Mucosa of descending colon (tissue), 3 donors: ENCODE measurements at regions not wholly inside any gene's neighbourhood (a gene's known extent, or its start where the extent isn't known, plus 50 kb on each side); places are given as distances from the start of the nearest gene placed in this dataset.
A peak's percentile ranks its signal among the peaks of the same experiment; 100 is the strongest.

ENCODE experiments used
- ATAC-seq: fragments of 200-7000 bp; cut with Tn5 transposase; one replicate; pipeline ENCODE4 v1.9.1; 2020; ENCODE audit warnings: mild to moderate bottlenecking, moderate library complexity
- DNase-seq, 3 donors: peaks; one replicate each; pipeline ENCODE4 v3.0.0-alpha.2; 2020
- H3K36me3 ChIP-seq: fragments of 200-600 bp; one replicate; pipeline ENCODE4 v1.8.0; 2021; ENCODE audit warnings: low read depth, mild to moderate bottlenecking
- H3K4me1 ChIP-seq: fragments of 200-600 bp; one replicate; pipeline ENCODE4 v1.8.0; 2021; ENCODE audit warnings: low read depth, mild to moderate bottlenecking
- H3K4me3 ChIP-seq: fragments of 200-600 bp; one replicate; pipeline ENCODE4 v1.8.0; 2021; ENCODE audit warnings: mild to moderate bottlenecking
- H3K9me3 ChIP-seq: fragments of 200-600 bp; one replicate; pipeline ENCODE4 v1.8.0; 2021; ENCODE audit warnings: mild to moderate bottlenecking
- intact Hi-C, 2 donors: fragments of 100-400 bp; cut with DNase I in 1 of 2; cut with micrococcal nuclease in 1 of 2; formaldehyde crosslinking; loops; one replicate each; pipeline versions ENCODE4 v1.11.0 to v1.11.1; 2022; cut with DNase I, micrococcal nuclease
- TF ChIP-seq, protein P1 (sequence below): fragments of 200-600 bp; IDR thresholded peaks from one replicate; pipeline ENCODE4 v1.8.0; 2022; ENCODE audit warnings: antibody characterized with exemption, mild to moderate bottlenecking
- donor health status: DM: no; HTN: no; CAD: no; lungs with moderate emphysema.
- donor health status: DM: no; HTN: no; CAD: no.
- donor health status: DM: no; HTN: yes; CAD: no.

DNA sequence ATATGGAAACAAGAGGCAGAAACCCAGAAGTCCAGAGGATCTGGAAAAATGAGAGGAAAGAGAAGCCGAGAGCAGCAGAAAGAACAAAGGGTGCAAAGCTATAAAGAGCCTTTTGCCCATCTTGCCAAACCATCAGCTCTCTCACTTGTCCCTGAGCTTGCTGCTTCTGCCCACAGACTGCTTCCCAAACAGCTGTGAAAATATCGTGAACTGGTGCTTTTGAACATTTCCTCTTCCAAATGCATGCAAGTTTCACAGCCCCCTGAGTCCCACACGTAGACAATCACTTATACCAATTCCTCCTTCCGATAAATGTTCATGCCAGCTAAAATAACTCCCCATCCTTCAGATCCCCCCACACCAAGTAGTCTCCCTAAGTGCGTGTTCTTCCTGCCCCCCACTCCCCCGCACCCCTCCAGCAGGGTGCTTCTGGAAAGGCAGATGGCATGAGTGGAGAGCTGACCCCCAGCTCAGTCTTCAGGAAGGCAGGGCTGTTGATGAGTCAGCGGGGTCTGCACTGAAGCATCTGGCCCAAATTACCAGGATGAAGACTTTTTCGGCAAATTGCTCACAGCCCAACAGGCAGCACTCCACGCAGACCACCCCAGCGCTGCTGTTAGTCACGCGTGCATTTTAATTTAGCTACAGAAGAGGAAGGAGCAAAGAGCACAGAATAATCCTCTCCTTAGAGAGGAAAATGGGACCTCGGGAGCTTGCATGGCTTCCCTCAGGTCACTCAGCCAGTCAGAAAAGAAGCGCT lies 76.1 kb upstream of the KCNMA1 start:
- TF ChIP-seq, protein P1, sequence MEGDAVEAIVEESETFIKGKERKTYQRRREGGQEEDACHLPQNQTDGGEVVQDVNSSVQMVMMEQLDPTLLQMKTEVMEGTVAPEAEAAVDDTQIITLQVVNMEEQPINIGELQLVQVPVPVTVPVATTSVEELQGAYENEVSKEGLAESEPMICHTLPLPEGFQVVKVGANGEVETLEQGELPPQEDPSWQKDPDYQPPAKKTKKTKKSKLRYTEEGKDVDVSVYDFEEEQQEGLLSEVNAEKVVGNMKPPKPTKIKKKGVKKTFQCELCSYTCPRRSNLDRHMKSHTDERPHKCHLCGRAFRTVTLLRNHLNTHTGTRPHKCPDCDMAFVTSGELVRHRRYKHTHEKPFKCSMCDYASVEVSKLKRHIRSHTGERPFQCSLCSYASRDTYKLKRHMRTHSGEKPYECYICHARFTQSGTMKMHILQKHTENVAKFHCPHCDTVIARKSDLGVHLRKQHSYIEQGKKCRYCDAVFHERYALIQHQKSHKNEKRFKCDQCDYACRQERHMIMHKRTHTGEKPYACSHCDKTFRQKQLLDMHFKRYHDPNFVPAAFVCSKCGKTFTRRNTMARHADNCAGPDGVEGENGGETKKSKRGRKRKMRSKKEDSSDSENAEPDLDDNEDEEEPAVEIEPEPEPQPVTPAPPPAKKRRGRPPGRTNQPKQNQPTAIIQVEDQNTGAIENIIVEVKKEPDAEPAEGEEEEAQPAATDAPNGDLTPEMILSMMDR = no peak
- Histone ChIP-seq H3K9me3 (no peaks in the 10 kb centered on the region), H3K36me3 (no peaks in the 10 kb centered on the region), H3K4me1 (no peaks in the 10 kb centered on the region), H3K4me3 (no peak overlapping the region)
- no peak for ATAC-seq
- intact Hi-C loops = loop anchor here in 1 of 2 donors (10.0 kb wide), 1 partner anchor 539 kb away; no protein-coding TSS in a partner anchor
- no peak for DNase-seq

DNA sequence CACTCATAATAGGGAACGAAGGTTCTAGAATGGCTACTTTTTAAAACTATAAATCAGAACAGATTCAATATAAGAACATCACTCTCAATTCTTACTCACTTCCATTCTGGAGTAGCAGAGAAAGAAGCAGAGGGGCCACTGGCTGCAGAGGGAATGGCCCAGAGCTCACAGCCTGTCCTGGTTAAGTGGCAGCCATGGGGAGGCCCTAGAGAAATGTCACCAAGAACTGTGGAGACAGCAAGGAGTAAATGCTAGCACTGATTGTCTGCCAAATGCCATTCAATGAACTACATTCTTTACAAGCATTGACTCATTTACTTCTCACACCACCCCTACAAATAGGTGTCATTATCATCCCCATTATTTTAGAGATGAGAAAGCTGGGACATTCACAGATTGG lies 74.6 kb upstream of the KCNMA1 start:
- TF ChIP-seq, protein P1 = no peak
- Histone ChIP-seq H3K9me3 (no peaks in the 10 kb centered on the region), H3K36me3 (no peaks in the 10 kb centered on the region), H3K4me3 (no peak overlapping the region), H3K4me1 (no peaks in the 10 kb centered on the region)
- intact Hi-C loops = loop anchor here in 1 of 2 donors (10.0 kb wide), 1 partner anchor 537 kb away; no protein-coding TSS in a partner anchor
- ATAC-seq (no peak), DNase-seq (no peak)

DNA sequence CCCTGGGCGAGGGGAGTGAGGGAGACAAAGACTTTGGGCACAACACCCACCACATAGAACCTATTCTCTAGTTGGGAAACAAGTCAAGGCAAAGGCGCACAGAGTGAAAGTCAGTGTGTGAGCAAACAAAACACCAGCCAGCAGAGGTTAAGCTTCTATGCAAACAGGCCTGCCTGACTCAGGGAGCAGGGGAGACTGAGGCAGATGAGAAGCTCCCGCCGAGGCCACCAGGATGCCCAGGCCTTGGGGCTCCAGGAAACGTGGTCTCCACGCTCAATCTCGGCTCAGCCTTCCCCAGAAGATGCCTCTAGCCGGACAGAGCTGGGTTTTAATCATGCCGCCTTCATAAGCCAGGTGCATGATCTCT lies 74.1 kb upstream of the KCNMA1 start:
- intact Hi-C loops = loop anchor here in 1 of 2 donors (10.0 kb wide), 1 partner anchor 537 kb away; no protein-coding TSS in a partner anchor
- DNase-seq (no peak), ATAC-seq (no peak)
- Histone ChIP-seq H3K4me3 (no peak overlapping the region), H3K36me3 (no peaks in the 10 kb centered on the region), H3K9me3 (no peaks in the 10 kb centered on the region), H3K4me1 (no peaks in the 10 kb centered on the region)
- TF ChIP-seq, protein P1 = no peak

DNA sequence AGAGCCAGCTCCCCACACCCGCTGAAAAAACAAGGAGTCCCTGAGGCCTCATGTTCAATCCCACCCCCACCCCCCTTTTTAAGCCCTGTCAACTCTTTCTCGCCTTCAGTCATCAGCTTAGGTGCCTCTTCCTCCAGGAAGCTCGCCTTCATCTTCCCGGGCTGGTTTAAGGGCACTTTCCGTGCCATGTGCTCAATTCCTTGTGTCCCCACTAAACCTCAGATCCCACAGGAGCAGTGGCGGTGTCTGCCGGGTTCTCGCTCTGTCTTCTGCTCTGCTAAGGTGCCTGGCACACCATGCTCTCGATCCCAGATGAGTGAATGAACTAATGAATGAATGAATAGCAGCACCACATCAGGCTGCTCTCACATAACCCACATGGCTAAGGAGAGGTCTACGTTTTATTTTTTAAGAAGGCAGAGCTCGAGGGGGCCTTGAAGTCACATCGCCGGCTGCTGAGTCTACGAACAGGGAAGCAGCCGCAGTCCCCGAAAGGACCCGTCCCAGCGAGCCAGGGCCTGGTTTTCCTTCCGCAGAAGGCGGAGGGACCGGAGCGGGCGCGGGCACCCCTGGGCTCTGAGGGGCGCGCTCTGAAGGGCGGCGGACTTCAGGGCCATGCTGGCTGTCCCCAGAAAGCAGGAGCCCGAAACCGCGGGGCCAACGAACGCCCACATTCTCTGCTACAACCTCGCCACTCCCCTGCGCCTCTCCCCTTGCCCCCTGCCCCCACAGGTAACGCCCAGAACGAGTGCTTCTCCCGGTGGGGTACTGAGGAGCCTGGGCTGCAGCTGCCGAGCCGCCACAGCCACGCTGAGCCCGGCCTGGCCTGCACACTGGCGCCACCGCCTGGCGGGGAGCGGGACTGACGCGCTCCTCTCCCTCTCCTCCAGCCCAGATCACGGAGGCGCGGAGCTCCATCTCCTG lies 73.4 kb upstream of the KCNMA1 start:
- TF ChIP-seq, protein P1 = peak; percentile 99
- H3K9me3 ChIP-seq = no peaks in the 10 kb centered on the region
- intact Hi-C loops = loop anchor here in 1 of 2 donors (10.0 kb wide), 1 partner anchor 536 kb away; no protein-coding TSS in a partner anchor
- no peaks in the 10 kb centered on the region for H3K36me3 ChIP-seq
- H3K4me3 ChIP-seq = no peak overlapping the region
- no peaks in the 10 kb centered on the region for H3K4me1 ChIP-seq
- DNase-seq (peak; percentile 69 to 90 (median 85)), ATAC-seq (peak; percentile 99)

DNA sequence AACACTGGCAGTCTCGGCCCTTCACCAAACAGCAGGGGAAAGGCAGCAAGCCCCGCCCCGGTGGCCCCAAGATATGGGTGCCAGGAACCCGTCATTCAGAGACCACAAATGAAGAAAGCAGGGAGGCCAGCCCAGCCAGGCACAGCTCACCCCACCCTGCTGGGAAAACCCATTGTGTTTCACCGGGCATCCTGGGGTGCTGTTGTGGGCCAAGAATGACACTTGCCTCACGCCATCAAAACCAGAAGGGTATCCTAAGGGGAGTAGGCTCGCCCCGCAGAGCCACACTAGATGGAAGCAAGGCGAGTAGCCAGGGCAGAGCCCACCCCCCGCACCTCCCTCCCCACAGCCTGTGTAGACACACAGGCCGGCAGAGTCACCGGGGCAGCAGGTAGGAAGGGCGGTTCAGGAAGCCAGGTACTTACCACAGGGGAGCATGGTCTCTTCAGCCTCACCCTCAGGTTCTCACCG lies 72.5 kb upstream of the KCNMA1 start:
- Histone ChIP-seq H3K9me3 (no peaks in the 10 kb centered on the region), H3K36me3 (no peaks in the 10 kb centered on the region), H3K4me3 (no peak overlapping the region), H3K4me1 (no peaks in the 10 kb centered on the region)
- ATAC-seq (no peak), DNase-seq (no peak)
- TF ChIP-seq, protein P1 = no peak
- intact Hi-C loops = loop anchor here in 1 of 2 donors (10.0 kb wide), 1 partner anchor 535 kb away; no protein-coding TSS in a partner anchor
